ENCODE measurements at regions not wholly inside any gene's neighbourhood (a gene's known extent, or its start where the extent isn't known, plus 50 kb on each side); places are given as distances from the start of the nearest gene placed in this dataset.

GRCh38 chr6:15960740-15961634 lies 167.9 kb upstream of the MYLIP start:
- no peak for TF ChIP-seq CTCF (IDR thresholded peaks at IDR 0.05)
- TF ChIP-seq POLR2A (IDR thresholded peaks at IDR 0.05) = no peak

Data from body of pancreas (tissue), 4 donors.